GM18519 (cell line): ENCODE measurements at regions not wholly inside any gene's neighbourhood (a gene's known extent, or its start where the extent isn't known, plus 50 kb on each side); places are given as distances from the start of the nearest gene placed in this dataset.
"Not testable (repeated sequence)": the region's sequence is repeated elsewhere in the genome, so short reads cannot be mapped to it uniquely, and the experiment has no call there.

Experiments used
- ATAC-seq: cut with Tn5 transposase; IDR thresholded peaks from one replicate; pipeline ENCODE4 v1.9.1; 2021; ENCODE audit warnings: mild to moderate bottlenecking, moderate library complexity; ENCODE audit not compliant: unreplicated experiment, low FRiP score

DNA sequence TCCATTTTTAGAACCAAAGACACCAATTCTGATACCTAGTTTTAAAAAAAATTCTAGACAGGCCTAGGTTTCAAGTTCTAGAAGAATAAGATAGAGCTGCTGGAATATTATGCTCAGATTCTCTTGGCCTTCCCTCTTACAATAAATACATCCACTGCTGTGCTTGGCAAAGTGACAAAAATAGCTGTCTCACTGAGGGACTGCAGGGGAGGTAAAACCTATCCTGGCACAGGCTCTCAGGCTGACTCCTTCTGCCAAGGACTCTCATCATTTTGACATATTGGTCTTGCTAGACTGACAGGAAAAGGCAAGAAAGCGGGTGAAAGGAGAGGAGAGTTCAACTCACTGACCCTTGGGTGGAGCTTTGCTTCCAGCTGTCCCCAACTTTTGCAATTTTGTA, 197.0 kb upstream of the LHX8 start:
- ATAC-seq = no peak

DNA sequence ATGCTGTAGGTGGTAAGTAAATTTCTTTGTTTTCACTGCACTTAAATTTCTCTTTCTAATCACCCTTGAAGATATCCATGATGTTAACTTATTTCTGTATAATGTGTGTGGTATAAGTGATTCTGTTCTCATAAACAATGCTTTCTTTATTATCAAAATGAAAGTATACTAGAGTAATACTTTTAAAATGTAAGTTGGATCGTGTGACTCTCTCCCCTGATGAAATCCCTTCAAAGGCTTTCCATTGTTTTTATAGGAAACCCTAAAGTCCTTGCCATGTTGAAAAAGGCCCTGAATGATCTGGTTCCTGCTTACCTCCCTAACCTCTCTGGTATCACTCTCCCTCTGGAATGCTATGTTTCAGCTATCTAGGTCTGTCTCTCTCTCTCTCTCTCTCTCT, 191.1 kb upstream of the LHX8 start:
- no peak for ATAC-seq

DNA sequence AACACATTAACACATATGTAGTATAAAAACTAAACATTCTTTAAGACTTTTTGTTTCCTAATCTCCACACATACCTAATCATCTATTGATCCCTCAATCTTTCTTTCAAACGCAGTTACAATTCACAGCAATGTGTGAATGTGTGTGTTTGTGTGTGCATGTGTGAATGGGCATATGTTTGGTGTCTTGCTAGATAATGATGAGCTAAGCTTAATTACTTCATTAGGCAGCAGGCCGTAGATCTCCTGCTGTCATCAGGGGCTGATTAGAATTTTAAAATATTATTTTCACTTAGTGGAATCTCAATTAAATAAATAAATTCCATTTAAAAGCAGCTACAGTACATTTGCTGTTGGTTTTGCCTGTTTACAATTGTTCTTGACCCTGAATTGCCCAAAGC, 187.8 kb upstream of the LHX8 start:
- ATAC-seq = no peak

DNA sequence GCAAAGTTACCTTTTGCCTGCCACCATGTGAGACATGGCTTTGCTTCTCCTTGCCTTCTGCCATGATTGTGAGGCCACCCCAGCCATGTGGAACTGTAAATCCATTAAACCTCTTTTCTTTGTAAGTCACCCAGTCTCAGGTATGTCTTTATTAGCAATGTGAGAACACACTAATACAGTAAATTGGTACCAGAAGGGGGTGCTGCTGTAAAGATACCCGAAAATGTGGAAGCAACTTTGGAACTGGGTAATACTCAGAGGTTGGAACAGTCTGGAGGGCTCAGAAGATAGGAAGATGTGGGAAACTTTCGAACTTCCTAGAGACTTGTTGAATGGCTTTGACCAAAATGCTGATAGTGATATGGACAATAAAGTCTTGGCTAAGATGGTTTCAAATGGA, 184.8 kb upstream of the LHX8 start:
- ATAC-seq = not testable (repeated sequence)

DNA sequence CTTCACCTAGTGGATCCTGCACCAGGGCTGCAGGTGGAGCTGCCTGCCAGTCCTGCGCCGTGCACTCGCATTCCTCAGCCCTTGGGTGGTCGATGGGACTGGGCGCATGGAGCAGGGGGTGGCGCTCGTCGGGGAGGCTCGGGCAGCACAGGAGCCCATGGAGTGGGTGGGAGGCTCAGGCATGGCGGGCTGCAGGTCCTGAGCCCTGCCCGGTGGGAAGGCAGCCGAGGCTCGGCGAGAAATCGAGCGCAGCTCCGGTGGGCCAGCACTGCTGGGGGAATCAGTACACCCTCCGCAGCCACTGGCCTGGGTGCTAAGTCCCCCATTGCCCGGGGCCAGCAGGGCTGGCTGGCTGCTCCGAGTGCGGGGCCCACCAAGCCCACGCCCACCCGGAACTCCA, 182.2 kb upstream of the LHX8 start:
- ATAC-seq = not testable (repeated sequence)

DNA sequence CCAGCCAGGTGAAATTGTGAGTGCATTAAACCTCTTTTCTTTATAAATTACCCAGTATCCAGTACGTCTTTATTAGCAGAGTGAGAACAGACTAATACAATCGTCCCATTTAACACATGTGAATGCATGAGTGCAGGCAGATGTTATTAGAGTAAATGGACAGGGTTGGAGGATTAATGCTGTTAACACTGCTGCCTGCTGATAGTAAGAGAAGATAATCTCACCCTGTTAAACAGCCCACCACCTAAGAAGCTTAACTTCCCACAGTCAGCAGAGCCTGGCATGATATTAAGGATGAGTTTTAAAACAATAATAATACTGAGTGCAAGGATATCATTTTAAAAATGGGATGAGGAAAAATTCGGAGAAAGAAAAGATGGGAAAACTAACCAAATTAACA, 181.4 kb upstream of the LHX8 start:
- no peak for ATAC-seq

DNA sequence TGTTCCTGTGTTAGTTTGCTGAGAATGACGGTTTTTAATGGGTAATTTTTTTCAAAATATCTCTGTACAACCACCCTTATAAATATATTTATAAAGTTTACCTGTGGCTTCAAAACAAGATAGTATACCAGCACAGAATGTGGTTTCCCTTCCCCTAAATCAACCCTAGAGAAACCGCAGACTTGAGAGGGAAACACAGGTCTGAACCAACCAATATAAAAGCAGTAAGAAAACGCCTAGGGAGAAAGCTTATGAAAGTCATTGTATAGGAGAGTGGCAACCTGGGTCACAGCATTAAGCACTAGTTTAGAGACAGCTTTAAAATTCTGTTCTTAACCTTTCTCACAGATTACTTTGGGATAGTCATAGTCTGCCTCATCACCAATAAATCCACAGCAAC, 180.6 kb upstream of the LHX8 start:
- no peak for ATAC-seq

DNA sequence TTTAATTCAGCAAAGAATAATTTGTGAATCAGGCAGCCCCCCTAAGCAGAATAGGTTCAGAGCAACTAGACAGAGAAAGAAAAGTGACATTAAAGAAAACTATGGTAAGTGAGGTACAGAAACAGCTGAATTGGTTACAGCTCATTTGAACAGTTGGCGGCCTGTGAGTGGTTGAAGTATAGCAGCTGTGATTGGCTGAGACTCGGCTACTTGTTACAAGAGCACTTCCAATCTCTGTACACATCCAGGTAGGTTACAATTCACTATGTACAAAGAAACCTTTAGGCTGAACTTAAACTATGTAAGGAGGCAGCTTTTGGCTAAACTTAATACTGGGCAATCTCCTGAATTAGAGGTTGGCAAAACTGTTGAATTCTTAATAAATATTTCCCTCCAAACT, 171.1 kb upstream of the LHX8 start:
- no peak for ATAC-seq

DNA sequence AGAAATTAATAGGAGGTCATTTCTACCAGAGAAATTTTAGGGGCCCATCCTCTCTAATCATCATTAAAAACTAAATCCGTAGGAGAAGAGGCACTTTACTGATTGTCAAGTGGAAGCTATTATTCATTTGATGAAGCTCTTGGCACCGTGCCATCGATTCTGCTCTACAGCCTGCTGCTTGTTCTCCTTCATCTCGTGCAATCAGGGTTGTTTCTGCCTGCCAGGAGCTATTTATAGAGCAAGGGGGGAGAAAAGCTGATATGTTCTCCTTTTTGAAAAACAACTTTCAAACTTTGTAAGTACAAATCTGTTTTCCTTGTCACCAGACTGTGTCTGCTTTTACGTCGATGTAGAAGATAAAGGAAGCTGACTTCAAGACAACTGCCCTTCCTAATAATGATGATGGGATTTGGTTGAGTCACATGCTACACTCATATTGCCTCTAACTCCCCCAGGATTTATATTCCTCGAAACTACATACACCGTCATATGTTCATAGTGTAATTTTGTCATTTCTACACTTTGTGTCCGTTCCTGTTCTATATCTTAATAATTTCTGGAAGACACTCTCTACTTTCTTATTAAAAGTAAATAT, 169.6 kb upstream of the LHX8 start:
- ATAC-seq = no peak

DNA sequence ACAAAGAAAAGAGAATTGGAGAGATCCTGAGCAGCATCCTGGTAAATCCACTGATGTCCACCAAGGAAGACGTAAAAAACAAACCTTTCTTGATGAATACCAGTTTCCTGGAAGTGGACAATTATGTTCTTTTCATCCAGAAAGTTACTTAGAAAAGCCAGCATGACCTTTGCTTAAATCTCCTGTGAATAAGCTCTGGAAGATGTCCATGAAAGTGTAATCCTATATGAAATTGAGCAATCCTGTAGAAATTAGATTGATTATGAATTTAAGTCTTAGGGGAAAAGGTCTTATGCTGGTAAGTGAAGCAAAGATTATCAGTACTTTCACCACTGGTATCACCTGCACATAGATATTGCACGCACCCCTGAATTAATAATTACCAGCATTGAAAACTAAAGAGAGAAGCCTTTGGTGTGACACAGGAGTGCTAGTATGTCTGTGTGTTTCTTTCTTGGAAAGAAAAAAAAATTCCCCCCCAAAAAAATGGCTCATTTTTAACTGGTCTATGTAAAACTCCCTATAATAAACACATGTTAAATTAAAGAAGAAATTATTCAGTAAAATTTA, 164.5 kb upstream of the LHX8 start:
- no peak for ATAC-seq

DNA sequence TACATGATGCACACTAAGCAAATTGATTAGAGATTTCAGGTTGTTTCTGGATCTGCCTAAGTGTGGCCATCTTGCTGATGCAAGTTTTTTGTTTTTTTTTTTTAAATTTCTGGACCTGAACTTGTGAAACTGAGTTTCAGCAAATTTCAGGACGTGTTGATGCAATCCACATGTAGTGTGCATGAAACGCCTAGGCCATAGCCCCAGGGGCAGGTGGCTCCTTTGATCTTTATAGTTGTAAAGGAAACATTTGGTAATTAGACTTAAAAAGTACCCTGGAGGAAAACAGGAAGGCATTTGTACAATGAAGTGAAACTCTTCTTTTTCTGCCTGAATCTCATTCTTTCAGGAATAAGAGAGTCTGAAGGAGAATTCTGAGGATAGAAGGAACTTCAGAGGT, 162.2 kb upstream of the LHX8 start:
- ATAC-seq = no peak

DNA sequence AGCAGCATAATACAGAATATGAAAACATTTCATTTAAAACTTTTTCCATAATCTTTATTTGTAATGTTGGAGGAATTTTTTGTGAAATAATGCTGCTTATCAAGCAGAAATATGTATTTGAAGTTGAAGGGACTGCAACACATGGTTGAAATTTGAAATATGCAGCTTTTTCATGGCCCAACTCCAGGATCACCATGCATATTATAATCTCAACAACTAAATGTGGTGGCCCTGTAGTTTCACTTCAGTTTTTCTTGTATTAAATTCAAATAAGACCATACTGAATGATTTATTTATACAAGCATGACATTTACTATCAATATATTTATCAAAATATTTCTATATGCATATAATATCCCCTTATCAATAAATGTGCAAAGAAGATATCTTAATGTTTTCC, 157.7 kb upstream of the LHX8 start:
- no peak for ATAC-seq

DNA sequence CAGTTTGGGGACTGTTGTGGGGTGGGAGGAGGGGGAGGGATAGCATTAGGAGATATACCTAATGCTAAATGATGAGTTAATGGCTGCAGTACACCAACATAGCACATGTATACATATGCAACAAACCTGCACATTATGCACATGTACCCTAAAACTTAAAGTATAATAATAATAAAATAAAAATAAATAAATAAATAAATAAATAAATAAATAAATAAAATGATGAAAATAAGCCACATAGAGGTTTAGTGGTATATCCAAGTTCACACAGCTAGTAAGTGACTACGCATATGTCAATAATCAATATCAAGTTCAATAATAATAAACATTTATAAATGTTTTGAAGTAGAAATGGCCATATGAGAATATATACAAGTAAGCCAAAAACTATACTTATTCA, 141.7 kb upstream of the LHX8 start:
- ATAC-seq = not testable (repeated sequence)

DNA sequence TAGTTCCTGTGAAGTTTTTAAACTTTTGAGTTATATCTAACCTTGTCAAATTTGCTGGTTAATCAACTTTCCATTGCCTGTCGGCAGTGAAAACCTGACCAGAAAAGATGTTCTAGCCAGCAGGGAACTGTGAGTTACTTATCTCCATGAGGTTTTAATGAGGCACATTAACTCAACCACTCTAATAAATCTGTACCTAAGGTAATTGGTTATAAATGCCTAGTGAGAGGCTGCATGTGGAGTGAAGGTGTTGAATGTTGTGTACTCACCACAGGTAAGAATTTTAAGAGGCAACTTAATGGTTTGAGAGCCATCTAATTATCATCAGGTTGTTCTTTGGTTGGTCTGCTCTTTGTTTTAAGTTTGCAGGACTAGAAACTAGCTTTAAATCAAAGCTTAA, 138.4 kb upstream of the LHX8 start:
- ATAC-seq = no peak

DNA sequence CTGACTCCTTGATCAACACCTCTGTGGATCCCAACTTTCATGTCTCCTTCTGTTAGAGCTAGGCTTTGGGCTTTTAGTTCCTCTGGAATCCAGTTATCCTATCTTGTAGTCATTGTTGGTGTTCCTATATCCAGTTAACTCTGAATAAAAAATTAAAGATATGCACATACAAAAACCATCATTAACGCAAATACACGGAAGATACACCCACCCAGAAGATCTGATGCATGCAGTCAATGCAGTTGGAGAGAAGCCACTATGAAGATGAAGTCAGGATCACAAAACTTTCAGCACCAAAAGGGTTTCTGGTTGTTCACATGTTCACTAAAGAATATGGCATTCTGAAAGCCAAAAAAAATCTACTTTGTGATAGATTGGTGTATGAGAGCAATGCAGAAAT, 123.6 kb upstream of the LHX8 start:
- no peak for ATAC-seq

DNA sequence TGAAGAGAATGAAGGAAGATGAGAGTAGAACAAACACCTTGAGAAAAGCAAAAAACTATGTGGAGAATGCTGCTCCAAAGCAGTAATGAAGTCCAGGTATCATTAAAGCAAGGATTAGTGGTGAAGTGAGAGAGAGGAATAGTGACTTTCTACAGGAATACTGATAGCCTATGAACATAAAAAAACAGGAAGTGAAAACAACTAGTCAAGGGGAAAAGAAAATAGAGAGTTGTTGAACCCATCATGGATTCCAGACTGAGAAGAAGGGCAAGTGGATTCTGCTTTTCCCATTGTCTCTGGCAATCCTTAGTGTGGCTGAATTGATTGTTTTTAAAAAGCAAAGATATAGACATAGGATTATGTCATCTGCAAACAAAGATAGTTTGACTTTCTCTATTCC, 119.9 kb upstream of the LHX8 start:
- ATAC-seq = no peak

DNA sequence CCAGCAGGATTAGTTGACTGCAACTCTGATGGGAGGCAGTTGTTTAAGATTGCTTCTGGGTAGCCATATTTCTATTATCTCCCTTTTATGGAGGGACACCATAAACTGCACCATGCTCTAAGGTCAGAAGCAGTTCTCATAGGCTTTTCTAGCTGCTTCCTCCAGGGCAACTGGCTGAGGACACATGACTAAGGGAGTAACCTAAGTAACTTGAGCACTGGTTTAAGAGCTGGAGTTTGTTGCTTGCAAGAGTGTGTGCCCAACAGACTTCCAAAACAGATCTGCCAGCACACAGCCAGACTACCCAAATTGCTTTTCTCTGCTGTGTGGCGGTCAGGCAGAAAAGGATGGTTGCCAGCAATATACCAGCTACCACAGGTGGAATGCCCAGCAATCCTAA, 111.2 kb upstream of the LHX8 start:
- ATAC-seq = no peak

DNA sequence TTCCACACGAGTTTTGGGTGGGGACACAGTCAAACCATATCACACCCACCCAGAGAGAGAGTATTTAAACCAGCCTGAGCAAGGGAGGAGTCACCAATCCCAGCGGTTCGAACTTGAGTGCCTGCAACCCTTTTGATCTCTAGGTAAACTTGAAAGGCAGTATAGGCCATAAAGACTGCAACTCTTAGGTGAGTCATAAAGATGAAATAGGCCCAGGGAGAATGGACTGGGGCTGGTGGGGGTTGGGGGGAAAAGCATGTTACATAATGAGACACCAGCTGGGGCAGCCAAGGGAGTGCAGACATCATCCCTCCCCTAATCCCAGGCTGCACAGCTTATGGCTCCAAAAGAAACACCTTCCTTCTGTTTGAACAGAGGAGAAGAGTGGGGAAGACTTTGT, 99.8 kb upstream of the LHX8 start:
- no peak for ATAC-seq

DNA sequence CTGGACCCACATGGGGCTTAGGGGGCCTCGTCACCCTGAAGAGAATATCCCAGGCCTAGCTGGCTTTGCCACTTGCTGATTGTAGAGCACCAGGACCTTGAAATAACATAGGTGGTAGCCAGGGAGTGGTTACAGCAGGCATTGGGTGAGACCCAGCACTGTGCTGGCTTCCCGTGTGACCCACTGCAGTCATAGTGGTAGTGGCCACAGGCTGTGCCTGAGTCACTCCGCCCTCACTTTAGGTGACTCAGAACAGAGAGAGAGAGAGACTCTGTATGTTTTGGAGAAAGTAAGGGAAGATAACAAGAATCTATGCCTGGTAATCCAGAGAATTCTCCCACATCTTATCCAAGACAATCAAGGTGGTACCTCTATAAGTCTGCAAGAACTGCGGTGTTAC, 98.7 kb upstream of the LHX8 start:
- ATAC-seq = no peak

DNA sequence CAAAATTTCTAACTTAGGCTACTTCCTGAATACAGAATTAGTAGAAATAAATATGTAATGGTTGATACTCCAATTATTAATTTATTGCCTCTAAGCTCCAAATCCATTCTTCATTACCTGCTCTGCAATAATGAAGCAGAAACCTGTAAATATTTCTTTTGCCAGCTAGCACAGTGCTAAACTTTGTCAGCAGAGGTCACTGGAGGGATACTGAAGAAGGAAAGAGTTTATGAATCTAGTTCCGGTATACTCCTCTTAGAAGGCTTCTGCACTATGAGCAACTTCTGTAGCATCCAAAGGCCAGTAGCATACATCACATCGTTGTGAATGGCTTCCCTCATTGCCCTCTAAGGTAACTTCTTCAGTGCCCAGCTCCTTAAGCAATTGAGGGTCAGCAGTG, 81.0 kb upstream of the LHX8 start:
- ATAC-seq = no peak

DNA sequence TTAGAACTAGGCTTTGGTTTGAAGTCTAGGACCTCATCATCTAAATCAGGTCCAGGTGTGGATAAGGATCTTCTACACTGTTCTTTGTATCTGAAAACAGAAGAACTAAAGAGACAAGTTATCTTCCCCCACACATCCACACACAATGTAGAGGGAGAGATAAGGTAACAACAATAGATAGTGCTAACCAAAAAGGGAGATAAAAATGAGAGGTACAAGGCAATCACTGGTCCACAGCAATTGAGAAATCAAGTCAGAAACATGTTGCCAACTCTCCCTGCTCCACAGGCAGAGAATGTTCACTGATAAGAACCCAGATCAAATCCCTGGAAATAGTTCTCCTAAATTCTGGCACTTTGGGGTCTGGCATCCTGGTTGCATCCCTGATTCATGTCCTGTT, 75.8 kb upstream of the LHX8 start:
- no peak for ATAC-seq

DNA sequence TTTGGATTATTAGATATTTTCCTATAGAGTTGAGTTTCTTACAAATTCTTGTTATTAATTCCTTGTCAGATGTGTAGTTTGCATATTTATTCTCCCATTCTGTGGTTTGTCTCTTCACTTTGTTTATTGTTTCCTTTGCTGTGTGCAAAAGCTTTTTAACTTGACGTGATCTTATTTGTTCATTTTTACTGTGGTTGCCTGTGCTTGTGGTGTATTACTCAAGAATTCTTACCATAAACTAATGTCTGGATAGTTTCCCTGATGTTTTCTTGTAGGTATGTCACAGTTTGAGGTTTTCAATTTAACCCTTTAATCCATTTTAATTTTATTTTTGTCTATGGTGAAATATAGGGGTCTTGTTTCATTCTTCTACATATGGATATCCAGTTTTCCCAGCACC, 72.1 kb upstream of the LHX8 start:
- ATAC-seq = no peak

DNA sequence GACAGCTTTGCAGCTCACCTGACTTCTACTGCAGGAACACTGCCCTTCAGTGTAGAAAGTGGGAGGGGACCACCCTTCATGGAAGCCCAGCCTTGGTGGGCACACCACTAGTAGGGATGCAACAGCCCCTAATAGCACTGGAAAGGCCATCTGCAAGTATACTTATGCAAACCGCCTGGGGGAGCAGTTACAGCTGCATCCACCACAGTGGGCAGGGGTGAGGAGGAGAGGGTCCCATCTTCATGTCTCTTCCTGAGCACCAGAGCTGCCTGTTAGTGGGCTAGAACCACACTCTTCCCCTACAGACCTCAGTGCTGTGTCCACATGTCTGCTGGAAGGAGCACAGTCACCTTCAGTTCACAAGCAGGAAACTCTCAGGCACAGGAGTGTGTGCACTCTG, 66.2 kb upstream of the LHX8 start:
- ATAC-seq = no peak
